C1 segment of cervical spinal cord (tissue), 14 donors: ENCODE measurements at regions not wholly inside any gene's neighbourhood (a gene's known extent, or its start where the extent isn't known, plus 50 kb on each side); places are given as distances from the start of the nearest gene placed in this dataset.
"Not testable (repeated sequence)": the region's sequence is repeated elsewhere in the genome, so short reads cannot be mapped to it uniquely, and the experiment has no call there.

Experiments used
- DNase-seq, 14 donors: peaks; one replicate each; lab custom pipeline; 2025; lab: John Stamatoyannopoulos, UW

- not testable (repeated sequence) for DNase-seq
These were observed 112.1 kb upstream of the DUSP22 start for GRCh38 chr6:180091-180694.

DNA sequence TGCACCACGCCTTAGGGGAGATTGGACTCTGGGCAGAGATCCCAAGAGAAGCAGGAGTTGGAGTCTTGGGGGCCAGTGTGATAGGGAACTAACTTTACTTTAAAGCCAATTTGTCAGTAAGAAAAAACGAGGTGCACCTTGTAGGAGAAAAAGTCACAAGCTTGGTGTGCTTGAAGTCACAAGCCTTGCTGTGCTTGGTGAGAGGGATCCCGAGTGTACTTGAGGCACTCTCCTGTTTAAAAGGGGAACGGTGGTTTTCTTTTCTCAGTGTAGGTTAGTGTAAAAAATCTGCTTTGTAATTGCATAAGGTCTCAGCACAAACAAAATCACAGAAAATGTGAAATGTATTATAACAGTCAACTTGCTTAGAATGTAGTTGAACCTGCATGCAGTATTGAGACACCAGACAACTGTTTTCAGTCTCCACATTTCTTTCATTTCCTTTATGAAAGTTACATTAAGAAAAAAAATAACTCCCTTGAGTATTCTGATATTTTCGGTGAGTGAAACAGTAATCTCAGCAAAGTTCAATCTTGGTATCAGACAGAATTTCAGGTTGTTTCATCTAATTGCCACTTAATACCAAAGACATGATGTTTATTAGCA, 111.1 kb upstream of the DUSP22 start:
- DNase-seq, result no peak

- DNase-seq, result no peak
These were observed 108.6 kb upstream of the DUSP22 start for GRCh38 chr6:183668-184067.

DNA sequence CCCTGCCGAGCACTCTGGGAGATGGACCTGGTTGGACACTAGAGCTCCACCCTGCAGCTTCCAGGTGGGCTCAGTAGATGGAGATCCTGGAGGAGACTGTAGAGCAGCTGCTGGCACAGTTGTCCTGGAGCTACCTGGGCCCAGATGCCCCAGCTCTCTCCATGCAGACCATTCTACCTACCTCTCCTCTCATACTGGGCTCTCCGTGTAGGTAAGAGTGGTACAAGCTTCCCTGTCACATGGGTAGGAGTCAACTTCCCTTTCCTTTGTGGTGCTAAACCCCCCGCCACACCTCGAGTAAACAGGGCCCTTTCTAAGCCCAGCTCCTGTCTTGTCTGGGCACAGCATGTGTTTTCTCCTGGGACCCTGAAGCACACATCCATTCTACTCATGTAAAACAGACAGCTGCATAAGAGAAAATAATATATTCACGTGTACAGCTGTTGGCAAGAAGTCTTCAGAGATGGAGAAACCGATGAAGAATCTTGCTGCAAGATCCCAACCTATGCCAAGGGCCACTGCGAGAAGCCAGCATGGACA, 108.1 kb upstream of the DUSP22 start:
- no peak for DNase-seq

- no peak for DNase-seq
These were observed 105.8 kb upstream of the DUSP22 start for GRCh38 chr6:186340-186965.

DNA sequence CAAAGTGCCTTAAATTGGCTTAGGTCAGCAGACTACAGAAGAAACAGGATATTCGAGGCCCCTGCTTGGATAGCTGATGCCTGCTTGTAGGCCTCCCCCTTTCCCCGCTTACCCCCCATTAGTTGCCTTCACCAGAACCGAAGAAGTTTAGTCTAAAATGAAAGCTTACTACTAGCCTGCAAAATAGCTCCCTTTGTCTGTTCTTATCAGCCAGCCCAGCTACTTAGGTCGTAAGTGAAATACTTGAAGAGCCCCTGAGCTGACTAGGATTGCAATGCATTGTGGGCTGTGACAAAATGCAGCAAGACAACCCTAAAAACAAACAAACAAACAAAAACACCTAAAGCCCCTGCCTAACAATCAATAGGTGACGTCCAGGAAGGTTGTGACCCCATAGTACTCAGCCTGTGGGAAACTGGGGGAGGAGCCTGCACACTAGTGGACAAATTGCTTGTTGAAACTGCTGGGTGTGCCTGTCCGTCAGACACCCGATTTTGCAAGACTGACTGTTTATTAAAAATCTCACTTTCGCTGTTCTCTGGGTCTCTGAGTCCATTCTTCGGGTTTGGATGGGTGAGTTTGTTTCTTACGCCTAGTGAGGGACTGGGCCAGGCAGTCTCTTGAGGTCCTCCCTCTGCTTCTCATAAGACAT, 105.0 kb upstream of the DUSP22 start:
- no peak for DNase-seq

- DNase-seq, result peak in 12 of 14 donors; percentile 5 to 67 (median 34)
These were observed 103.2 kb upstream of the DUSP22 start for GRCh38 chr6:188821-189655.

GRCh38 chr6:189676-190075, 102.6 kb upstream of the DUSP22 start:
- DNase-seq, result no peak

DNA sequence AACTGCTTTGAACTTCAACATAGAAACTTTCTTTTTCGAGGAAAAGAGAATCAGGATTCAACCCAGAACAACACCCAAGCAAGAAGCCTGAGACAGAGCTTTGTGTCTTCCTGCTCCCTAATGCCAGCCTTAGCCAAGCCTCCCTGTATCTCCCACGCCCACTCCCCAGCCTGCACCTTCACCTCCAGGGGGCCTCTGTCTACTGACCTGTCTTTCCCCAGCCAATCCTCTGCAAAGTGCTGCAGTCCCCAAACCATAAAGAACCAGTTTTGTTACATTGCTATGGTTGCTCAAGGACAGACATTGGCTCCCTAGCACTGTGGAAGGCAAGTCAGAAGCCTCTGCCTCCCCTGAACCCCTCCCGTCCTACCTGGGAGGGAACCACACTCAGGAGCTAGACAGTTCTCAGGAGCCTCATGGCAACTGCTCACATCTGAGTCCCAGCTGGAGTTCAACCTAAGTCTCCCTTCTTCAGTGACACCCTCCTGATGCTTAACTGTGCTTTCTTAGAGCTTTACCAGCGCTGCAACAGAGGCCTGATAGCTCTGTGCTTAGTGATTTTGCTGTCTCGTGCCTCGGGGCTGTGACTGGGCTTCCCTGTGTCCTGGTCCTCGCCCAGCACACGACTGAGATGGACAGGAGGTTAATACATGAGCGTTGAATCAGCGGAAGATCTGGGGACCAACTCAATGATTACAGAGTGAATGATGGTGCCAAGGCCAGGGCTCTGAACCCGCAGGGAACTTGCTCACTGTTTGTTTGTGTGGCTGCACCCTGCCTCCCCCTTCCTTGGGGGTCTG, 101.5 kb upstream of the DUSP22 start:
- no peak for DNase-seq

GRCh38 chr6:191487-192312, 100.6 kb upstream of the DUSP22 start:
- no peak for DNase-seq

DNA sequence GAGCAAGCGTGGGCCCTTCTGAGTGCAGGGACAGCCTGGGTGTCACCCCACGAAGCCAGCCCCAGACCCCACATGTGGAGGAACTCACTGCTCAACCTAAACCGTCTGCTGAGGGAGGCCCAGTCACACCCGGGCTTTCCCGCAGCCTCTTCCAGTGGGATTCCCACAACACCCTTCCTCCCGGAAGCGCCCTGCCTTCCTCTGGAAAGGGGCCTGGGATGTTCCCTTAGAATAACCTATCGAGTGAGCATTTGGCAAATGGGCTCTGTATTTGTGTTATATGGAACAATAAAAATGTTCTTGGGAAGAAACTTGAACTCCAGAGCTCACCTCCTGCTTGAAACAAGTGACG, 100.0 kb upstream of the DUSP22 start:
- no peak for DNase-seq

DNA sequence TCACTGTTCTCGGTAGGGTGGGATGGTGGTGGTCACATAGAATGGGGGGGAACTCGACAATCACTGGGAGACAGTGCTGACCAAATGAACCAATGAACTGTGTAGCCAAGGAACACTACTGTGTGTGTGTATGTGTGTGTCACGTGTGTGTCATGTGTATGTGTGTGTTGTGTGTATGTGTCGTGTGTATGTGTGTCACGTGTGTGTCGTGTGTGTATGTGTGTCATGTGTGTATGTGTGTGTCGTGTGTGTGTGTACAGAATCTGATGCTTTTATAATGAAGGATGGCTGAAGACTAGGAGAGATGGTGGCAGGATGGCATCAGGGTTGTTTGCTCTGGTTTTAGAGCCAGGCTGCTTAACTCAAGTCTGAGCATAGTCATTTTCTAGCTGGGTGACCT, 99.1 kb upstream of the DUSP22 start:
- DNase-seq, result no peak

- DNase-seq, result no peak
These were observed 98.4 kb upstream of the DUSP22 start for GRCh38 chr6:193773-194310.

- peak in 1 of 14 donors; percentile 29 for DNase-seq
These were observed 96.4 kb upstream of the DUSP22 start for GRCh38 chr6:195861-196360.

DNA sequence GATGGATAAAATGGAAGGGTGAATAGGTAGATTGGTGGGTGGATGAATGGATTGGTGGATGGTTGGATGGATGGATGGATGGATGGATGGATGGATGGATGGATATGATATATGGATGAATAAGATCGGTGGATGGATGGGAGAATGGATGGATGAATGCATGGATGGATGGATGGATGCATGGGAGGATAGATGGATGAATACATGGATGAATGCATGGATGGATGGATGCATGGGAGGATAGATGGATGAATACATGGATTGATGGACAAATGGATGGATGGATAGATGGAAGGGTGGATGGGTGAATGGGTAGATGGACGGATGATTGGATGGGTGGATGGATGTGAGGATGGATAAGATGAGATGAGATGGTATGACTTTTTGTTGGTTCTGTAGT, 95.7 kb upstream of the DUSP22 start:
- DNase-seq, result no peak

- no peak for DNase-seq
These were observed 88.6 kb upstream of the DUSP22 start for GRCh38 chr6:203661-204060.

DNA sequence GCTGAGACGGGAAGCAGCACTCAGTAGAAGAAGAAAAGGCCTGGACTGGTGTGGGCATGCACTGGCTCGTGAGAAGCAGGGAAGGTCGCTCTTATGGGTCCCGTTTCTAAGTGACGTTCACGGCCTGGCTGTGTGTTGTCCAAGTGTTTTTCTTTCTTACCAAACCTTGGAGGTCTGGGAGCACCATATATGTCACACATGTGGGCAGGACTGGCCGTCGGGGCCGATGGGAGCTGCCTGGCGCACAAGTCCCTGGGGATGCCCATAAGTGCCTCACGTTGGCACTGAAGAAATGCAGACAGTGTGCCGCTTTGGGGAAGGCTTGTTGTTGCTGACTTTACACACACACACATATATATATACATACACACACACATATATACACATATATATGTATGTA, 86.0 kb upstream of the DUSP22 start:
- no peak for DNase-seq

DNA sequence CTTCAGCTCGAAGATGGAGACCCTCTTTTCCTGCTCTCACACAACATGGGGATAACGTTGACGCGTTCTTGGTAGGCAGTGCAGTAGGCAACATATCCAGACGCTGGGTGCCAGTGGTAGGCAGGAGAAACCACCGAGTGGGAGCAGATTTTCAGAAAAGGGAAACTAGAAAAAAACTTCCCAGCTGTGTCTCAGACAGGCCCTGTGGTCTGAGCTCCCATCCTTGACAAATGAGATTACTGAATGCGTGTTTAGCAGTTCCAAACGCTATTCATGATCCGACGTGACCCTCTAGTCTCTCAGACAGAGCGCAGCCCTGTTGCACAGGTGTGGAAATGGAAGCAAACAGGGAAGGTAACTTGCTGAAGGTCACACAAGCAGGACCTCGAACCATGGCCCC, 83.9 kb upstream of the DUSP22 start:
- no peak for DNase-seq

DNA sequence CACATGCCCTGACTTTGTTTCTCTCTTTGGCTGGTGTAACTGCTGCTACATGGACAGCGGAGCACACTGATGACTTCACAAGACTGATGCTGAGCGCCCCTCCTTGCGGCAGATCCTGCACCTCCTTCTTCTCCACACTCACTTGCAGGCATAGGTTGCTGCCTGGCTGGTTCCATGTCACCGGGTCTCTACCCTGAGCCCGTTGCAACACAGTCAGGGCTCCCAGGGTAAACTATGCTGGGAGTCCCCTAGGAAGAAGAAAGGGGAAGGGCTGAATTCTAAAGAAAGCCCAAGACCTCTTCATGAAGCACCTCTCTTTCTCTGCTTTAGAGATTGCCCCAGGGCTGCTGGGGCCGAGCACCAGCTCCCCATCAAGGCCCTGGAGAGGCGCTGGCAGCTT, 83.3 kb upstream of the DUSP22 start:
- no peak for DNase-seq
